ENCODE measurements at regions not wholly inside any gene's neighbourhood (a gene's known extent, or its start where the extent isn't known, plus 50 kb on each side); places are given as distances from the start of the nearest gene placed in this dataset.
"Not testable (repeated sequence)": the region's sequence is repeated elsewhere in the genome, so short reads cannot be mapped to it uniquely, and the experiment has no call there.

GRCh38 chr22:48630848-48631247 lies 1196.8 kb downstream of the BRD1 start:
- H3K4me3 ChIP-seq (ENCODE audit: low read depth in 1 of 2, low read length in 2 of 2) = no peak overlapping the region
- H3K36me3 ChIP-seq (ENCODE audit: control insufficient read depth in 1 of 2, insufficient read depth in 2 of 2, low read length in 2 of 2) = no peaks in the 10 kb centered on the region
- no peaks in the 10 kb centered on the region for H3K27me3 ChIP-seq (ENCODE audit: low read depth, low read length)
- H3K27ac ChIP-seq (ENCODE audit: low read length) = no peak overlapping the region
- no peaks in the 10 kb centered on the region for H3K4me1 ChIP-seq (ENCODE audit: control insufficient read depth in 1 of 2, insufficient read depth in 2 of 2, low read length in 2 of 2)
- H3K9me3 ChIP-seq (ENCODE audit: control insufficient read depth in 1 of 2, low read length in 2 of 2) = no peaks in the 10 kb centered on the region

GRCh38 chr22:48630433-48630754 lies 1197.3 kb downstream of the BRD1 start:
- H3K9me3 ChIP-seq (ENCODE audit: control insufficient read depth in 1 of 2, low read length in 2 of 2) = no peaks in the 10 kb centered on the region
- H3K4me3 ChIP-seq (ENCODE audit: low read depth in 1 of 2, low read length in 2 of 2) = no peak overlapping the region
- no peaks in the 10 kb centered on the region for H3K36me3 ChIP-seq (ENCODE audit: control insufficient read depth in 1 of 2, insufficient read depth in 2 of 2, low read length in 2 of 2)
- H3K27ac ChIP-seq (ENCODE audit: low read length) = no peak overlapping the region
- H3K27me3 ChIP-seq (ENCODE audit: low read depth, low read length) = no peaks in the 10 kb centered on the region
- H3K4me1 ChIP-seq (ENCODE audit: control insufficient read depth in 1 of 2, insufficient read depth in 2 of 2, low read length in 2 of 2) = no peaks in the 10 kb centered on the region

GRCh38 chr22:48629631-48630432 lies 1197.8 kb downstream of the BRD1 start:
- H3K4me3 ChIP-seq (ENCODE audit: low read depth in 1 of 2, low read length in 2 of 2) = no peak overlapping the region

GRCh38 chr22:48628891-48629543 lies 1198.7 kb downstream of the BRD1 start:
- Histone ChIP-seq H3K9me3 (ENCODE audit: control insufficient read depth in 1 of 2, low read length in 2 of 2) (no peaks in the 10 kb centered on the region), H3K4me1 (ENCODE audit: control insufficient read depth in 1 of 2, insufficient read depth in 2 of 2, low read length in 2 of 2) (no peaks in the 10 kb centered on the region), H3K27me3 (ENCODE audit: low read depth, low read length) (no peaks in the 10 kb centered on the region), H3K36me3 (ENCODE audit: control insufficient read depth in 1 of 2, insufficient read depth in 2 of 2, low read length in 2 of 2) (no peaks in the 10 kb centered on the region), H3K27ac (ENCODE audit: low read length) (no peak overlapping the region), H3K4me3 (ENCODE audit: low read depth in 1 of 2, low read length in 2 of 2) (no peak overlapping the region)

More at GRCh38 chr22:48629631-48630432, 1197.8 kb downstream of the BRD1 start:
- H3K36me3 ChIP-seq (ENCODE audit: control insufficient read depth in 1 of 2, insufficient read depth in 2 of 2, low read length in 2 of 2) = no peaks in the 10 kb centered on the region
- no peaks in the 10 kb centered on the region for H3K4me1 ChIP-seq (ENCODE audit: control insufficient read depth in 1 of 2, insufficient read depth in 2 of 2, low read length in 2 of 2)
- H3K27ac ChIP-seq (ENCODE audit: low read length) = no peak overlapping the region
- no peaks in the 10 kb centered on the region for H3K9me3 ChIP-seq (ENCODE audit: control insufficient read depth in 1 of 2, low read length in 2 of 2)
- H3K27me3 ChIP-seq (ENCODE audit: low read depth, low read length) = no peaks in the 10 kb centered on the region

- H3K36me3 ChIP-seq (ENCODE audit: control insufficient read depth in 1 of 2, insufficient read depth in 2 of 2, low read length in 2 of 2) = no peaks in the 10 kb centered on the region
- H3K4me1 ChIP-seq (ENCODE audit: control insufficient read depth in 1 of 2, insufficient read depth in 2 of 2, low read length in 2 of 2) = no peaks in the 10 kb centered on the region
- H3K27ac ChIP-seq (ENCODE audit: low read length) = no peak overlapping the region
- no peaks in the 10 kb centered on the region for H3K9me3 ChIP-seq (ENCODE audit: control insufficient read depth in 1 of 2, low read length in 2 of 2)
- no peaks in the 10 kb centered on the region for H3K27me3 ChIP-seq (ENCODE audit: low read depth, low read length)
- no peak overlapping the region for H3K4me3 ChIP-seq (ENCODE audit: low read depth in 1 of 2, low read length in 2 of 2)
These were observed 1199.7 kb downstream of the BRD1 start for GRCh38 chr22:48627966-48628365.

- Histone ChIP-seq H3K4me1 (ENCODE audit: control insufficient read depth in 1 of 2, insufficient read depth in 2 of 2, low read length in 2 of 2) (no peaks in the 10 kb centered on the region), H3K36me3 (ENCODE audit: control insufficient read depth in 1 of 2, insufficient read depth in 2 of 2, low read length in 2 of 2) (no peaks in the 10 kb centered on the region), H3K27ac (ENCODE audit: low read length) (no peak overlapping the region), H3K9me3 (ENCODE audit: control insufficient read depth in 1 of 2, low read length in 2 of 2) (no peaks in the 10 kb centered on the region), H3K4me3 (ENCODE audit: low read depth in 1 of 2, low read length in 2 of 2) (no peak overlapping the region), H3K27me3 (ENCODE audit: low read depth, low read length) (no peaks in the 10 kb centered on the region)
These were observed 1200.5 kb downstream of the BRD1 start for GRCh38 chr22:48627203-48627602.

GRCh38 chr22:48624401-48624800 lies 1203.3 kb downstream of the BRD1 start:
- no peaks in the 10 kb centered on the region for H3K27me3 ChIP-seq (ENCODE audit: low read depth, low read length)
- no peak overlapping the region for H3K4me3 ChIP-seq (ENCODE audit: low read depth in 1 of 2, low read length in 2 of 2)
- no peak overlapping the region for H3K27ac ChIP-seq (ENCODE audit: low read length)
- no peaks in the 10 kb centered on the region for H3K4me1 ChIP-seq (ENCODE audit: control insufficient read depth in 1 of 2, insufficient read depth in 2 of 2, low read length in 2 of 2)
- no peaks in the 10 kb centered on the region for H3K9me3 ChIP-seq (ENCODE audit: control insufficient read depth in 1 of 2, low read length in 2 of 2)
- no peaks in the 10 kb centered on the region for H3K36me3 ChIP-seq (ENCODE audit: control insufficient read depth in 1 of 2, insufficient read depth in 2 of 2, low read length in 2 of 2)

- H3K9me3 ChIP-seq (ENCODE audit: control insufficient read depth in 1 of 2, low read length in 2 of 2) = no peaks in the 10 kb centered on the region
- H3K27me3 ChIP-seq (ENCODE audit: low read depth, low read length) = no peaks in the 10 kb centered on the region
- H3K27ac ChIP-seq (ENCODE audit: low read length) = no peak overlapping the region
- no peak overlapping the region for H3K4me3 ChIP-seq (ENCODE audit: low read depth in 1 of 2, low read length in 2 of 2)
- no peaks in the 10 kb centered on the region for H3K36me3 ChIP-seq (ENCODE audit: control insufficient read depth in 1 of 2, insufficient read depth in 2 of 2, low read length in 2 of 2)
- H3K4me1 ChIP-seq (ENCODE audit: control insufficient read depth in 1 of 2, insufficient read depth in 2 of 2, low read length in 2 of 2) = no peaks in the 10 kb centered on the region
These were observed 1204.7 kb downstream of the BRD1 start for GRCh38 chr22:48622891-48623545.

- no peaks in the 10 kb centered on the region for H3K9me3 ChIP-seq (ENCODE audit: control insufficient read depth in 1 of 2, low read length in 2 of 2)
- no peaks in the 10 kb centered on the region for H3K4me1 ChIP-seq (ENCODE audit: control insufficient read depth in 1 of 2, insufficient read depth in 2 of 2, low read length in 2 of 2)
- no peaks in the 10 kb centered on the region for H3K36me3 ChIP-seq (ENCODE audit: control insufficient read depth in 1 of 2, insufficient read depth in 2 of 2, low read length in 2 of 2)
- no peak overlapping the region for H3K27ac ChIP-seq (ENCODE audit: low read length)
- no peaks in the 10 kb centered on the region for H3K27me3 ChIP-seq (ENCODE audit: low read depth, low read length)
- no peak overlapping the region for H3K4me3 ChIP-seq (ENCODE audit: low read depth in 1 of 2, low read length in 2 of 2)
These were observed 1206.6 kb downstream of the BRD1 start for GRCh38 chr22:48621085-48621484.

- not testable (repeated sequence) for H3K4me1 ChIP-seq (ENCODE audit: control insufficient read depth in 1 of 2, insufficient read depth in 2 of 2, low read length in 2 of 2); H3K27ac ChIP-seq (ENCODE audit: low read length); H3K27me3 ChIP-seq (ENCODE audit: low read depth, low read length); H3K36me3 ChIP-seq (ENCODE audit: control insufficient read depth in 1 of 2, insufficient read depth in 2 of 2, low read length in 2 of 2); H3K9me3 ChIP-seq (ENCODE audit: control insufficient read depth in 1 of 2, low read length in 2 of 2); H3K4me3 ChIP-seq (ENCODE audit: low read depth in 1 of 2, low read length in 2 of 2)
These were observed 1207.2 kb downstream of the BRD1 start for GRCh38 chr22:48620460-48620859.

GRCh38 chr22:48619721-48620120 lies 1208.0 kb downstream of the BRD1 start:
- Histone ChIP-seq H3K4me3 (ENCODE audit: low read depth in 1 of 2, low read length in 2 of 2) (no peak overlapping the region), H3K27me3 (ENCODE audit: low read depth, low read length) (no peaks in the 10 kb centered on the region), H3K36me3 (ENCODE audit: control insufficient read depth in 1 of 2, insufficient read depth in 2 of 2, low read length in 2 of 2) (no peaks in the 10 kb centered on the region), H3K27ac (ENCODE audit: low read length) (no peak overlapping the region), H3K4me1 (ENCODE audit: control insufficient read depth in 1 of 2, insufficient read depth in 2 of 2, low read length in 2 of 2) (no peaks in the 10 kb centered on the region), H3K9me3 (ENCODE audit: control insufficient read depth in 1 of 2, low read length in 2 of 2) (no peaks in the 10 kb centered on the region)

Measured in muscle layer of duodenum (tissue), 2 donors.